H9 (cell line): ENCODE measurements at regions not wholly inside any gene's neighbourhood (a gene's known extent, or its start where the extent isn't known, plus 50 kb on each side); places are given as distances from the start of the nearest gene placed in this dataset.

Experiments used
- DNase-seq: peaks from one replicate; pipeline ENCODE4 v3.0.0-alpha.2; 2017
- H2AFZ ChIP-seq: one replicate; pipeline ENCODE4 v1.6.1; 2013; ENCODE audit warnings: mild to moderate bottlenecking, low read length, control low read depth, moderate library complexity
- H2AK5ac ChIP-seq: 2 replicates; pipeline ENCODE4 v1.6.1; 2013; ENCODE audit warnings: low read length, control low read depth, mixed read lengths; ENCODE audit not compliant: insufficient read length
- H2BK120ac ChIP-seq: one replicate; pipeline ENCODE4 v1.6.1; 2013; ENCODE audit warnings: low read depth, mild to moderate bottlenecking, low read length, control low read depth, inconsistent platforms; ENCODE audit not compliant: poor library complexity, severe bottlenecking
- H2BK12ac ChIP-seq: 2 replicates; pipeline ENCODE4 v1.6.1; 2013; ENCODE audit warnings: low read length, control low read depth, mixed read lengths, low read depth; ENCODE audit not compliant: insufficient read length
- H2BK15ac ChIP-seq: 2 replicates; pipeline ENCODE4 v1.6.1; 2013; ENCODE audit warnings: low read depth, low read length, control low read depth
- H2BK20ac ChIP-seq: one replicate; pipeline ENCODE4 v1.6.1; 2013; ENCODE audit warnings: low read depth, mild to moderate bottlenecking, low read length, control low read depth, inconsistent platforms; ENCODE audit not compliant: poor library complexity, severe bottlenecking
- H2BK5ac ChIP-seq: 2 replicates; pipeline ENCODE4 v1.6.1; 2013; ENCODE audit warnings: low read length, control low read depth, mixed read lengths; ENCODE audit not compliant: insufficient read length
- H3K14ac ChIP-seq: 2 replicates; pipeline ENCODE4 v1.6.1; 2013; ENCODE audit warnings: low read length, control low read depth; ENCODE audit not compliant: insufficient read depth
- H3K18ac ChIP-seq: 2 replicates; pipeline ENCODE4 v1.6.1; 2013; ENCODE audit warnings: low read depth, mild to moderate bottlenecking, mixed read lengths, low read length, control low read depth; ENCODE audit not compliant: insufficient read length
- H3K23ac ChIP-seq: 2 replicates; pipeline ENCODE4 v1.6.1; 2013; ENCODE audit warnings: low read length, control low read depth, mixed read lengths, low read depth; ENCODE audit not compliant: insufficient read length
- H3K23me2 ChIP-seq: 2 replicates; pipeline ENCODE4 v1.6.1; 2013; ENCODE audit warnings: low read depth, mild to moderate bottlenecking, mixed read lengths, low read length, control low read depth; ENCODE audit not compliant: insufficient read length, poor library complexity, severe bottlenecking
- H3K27ac ChIP-seq: 2 replicates; pipeline ENCODE4 v1.5.1; 2013; ENCODE audit warnings: low read length, control low read depth, mixed read lengths, low read depth; ENCODE audit not compliant: insufficient read length
- H3K27me3 ChIP-seq: 2 replicates; pipeline ENCODE4 v1.6.1; 2013; ENCODE audit warnings: low read length, control low read depth, inconsistent platforms; ENCODE audit not compliant: insufficient read depth
- H3K4ac ChIP-seq: 2 replicates; pipeline ENCODE4 v1.6.1; 2013; ENCODE audit warnings: low read depth, mild to moderate bottlenecking, control low read depth, inconsistent platforms, low read length, moderate library complexity
- H3K4me1 ChIP-seq: 2 replicates; pipeline ENCODE4 v1.6.1; 2013; ENCODE audit warnings: low read length, control low read depth, inconsistent platforms; ENCODE audit not compliant: insufficient read depth
- H3K4me2 ChIP-seq: 2 replicates; pipeline ENCODE4 v1.6.1; 2013; ENCODE audit warnings: low read length, control low read depth, mixed read lengths; ENCODE audit not compliant: insufficient read length, insufficient read depth
- H3K56ac ChIP-seq: 2 replicates; pipeline ENCODE4 v1.6.1; 2013; ENCODE audit warnings: low read depth, mild to moderate bottlenecking, mixed read lengths, low read length, control low read depth; ENCODE audit not compliant: insufficient read length
- H3K79me1 ChIP-seq: 2 replicates; pipeline ENCODE4 v1.6.1; 2013; ENCODE audit warnings: low read depth, mild to moderate bottlenecking, moderate library complexity, low read length, control low read depth, inconsistent platforms; ENCODE audit not compliant: insufficient read depth, poor library complexity, severe bottlenecking
- H3K79me2 ChIP-seq: 2 replicates; pipeline ENCODE4 v1.6.1; 2013; ENCODE audit warnings: low read length, control low read depth, inconsistent platforms; ENCODE audit not compliant: insufficient read depth
- H3K9ac ChIP-seq: 2 replicates; pipeline ENCODE4 v1.6.1; 2013; ENCODE audit warnings: low read length, control low read depth, mixed read lengths; ENCODE audit not compliant: insufficient read length; ENCODE audit errors: extremely low read depth
- H3K9me3 ChIP-seq: one replicate; pipeline ENCODE4 v1.6.1; 2013; ENCODE audit warnings: low read depth, low read length, inconsistent platforms; ENCODE audit not compliant: control insufficient read depth
- H3T11ph ChIP-seq: one replicate; pipeline ENCODE4 v1.6.1; 2013; ENCODE audit warnings: mild to moderate bottlenecking, low read length, control low read depth, inconsistent platforms
- H4K20me1 ChIP-seq: one replicate; pipeline ENCODE4 v1.6.1; 2013; ENCODE audit not compliant: control insufficient read depth, insufficient read length, insufficient read depth
- H4K5ac ChIP-seq: 2 replicates; pipeline ENCODE4 v1.6.1; 2013; ENCODE audit warnings: low read depth, mild to moderate bottlenecking, mixed read lengths, low read length, control low read depth; ENCODE audit not compliant: insufficient read length
- H4K8ac ChIP-seq: replicated peaks from 2 replicates; pipeline ENCODE4 v1.6.1; 2013; ENCODE audit warnings: low read length, control low read depth, mixed read lengths, low read depth; ENCODE audit not compliant: insufficient read length
- H4K91ac ChIP-seq: 2 replicates; pipeline ENCODE4 v1.6.1; 2013; ENCODE audit warnings: low read depth, mild to moderate bottlenecking, moderate library complexity, mixed read lengths, low read length, control low read depth; ENCODE audit not compliant: insufficient read length
- H3K27ac Mint-ChIP-seq, 3 experiments: 2 replicates in 2 of 3; 3 replicates in 1 of 3; pipeline ENCODE4 v1.8.0; 2020 to 2021; ENCODE audit warnings: mixed read lengths in 3 of 3, mild to moderate bottlenecking in 1 of 3, moderate library complexity in 1 of 3
- H3K27me3 Mint-ChIP-seq: 2 replicates; pipeline ENCODE4 v1.8.0; 2021; ENCODE audit warnings: low read depth, mild to moderate bottlenecking, moderate library complexity, mixed read lengths
- H3K36me3 Mint-ChIP-seq, 3 experiments: 2 replicates in 2 of 3; 3 replicates in 1 of 3; pipeline ENCODE4 v1.8.0; 2020 to 2021; ENCODE audit warnings: low read depth in 3 of 3, mixed read lengths in 3 of 3; ENCODE audit not compliant: insufficient read depth in 1 of 3
- H3K4me1 Mint-ChIP-seq, 2 experiments: 2 replicates each; pipeline ENCODE4 v1.8.0; 2020; ENCODE audit warnings: mixed read lengths in 2 of 2
- H3K4me3 Mint-ChIP-seq, 2 experiments: 2 replicates in 1 of 2; 3 replicates in 1 of 2; pipeline ENCODE4 v1.8.0; 2020 to 2021; ENCODE audit warnings: mild to moderate bottlenecking in 2 of 2, mixed read lengths in 2 of 2, moderate library complexity in 1 of 2
- H3K9me3 Mint-ChIP-seq, 2 experiments: 2 replicates in 1 of 2; 3 replicates in 1 of 2; pipeline ENCODE4 v1.8.0; 2020; ENCODE audit warnings: mild to moderate bottlenecking in 2 of 2, mixed read lengths in 2 of 2, moderate library complexity in 1 of 2
- TF ChIP-seq, protein P1 (sequence below): fragments of 200-600 bp; sonication (generic); conservative IDR thresholded peaks from 3 replicates; pipeline ENCODE4 v1.8.0; 2021; ENCODE audit warnings: antibody characterized with exemption, mild to moderate bottlenecking

DNA sequence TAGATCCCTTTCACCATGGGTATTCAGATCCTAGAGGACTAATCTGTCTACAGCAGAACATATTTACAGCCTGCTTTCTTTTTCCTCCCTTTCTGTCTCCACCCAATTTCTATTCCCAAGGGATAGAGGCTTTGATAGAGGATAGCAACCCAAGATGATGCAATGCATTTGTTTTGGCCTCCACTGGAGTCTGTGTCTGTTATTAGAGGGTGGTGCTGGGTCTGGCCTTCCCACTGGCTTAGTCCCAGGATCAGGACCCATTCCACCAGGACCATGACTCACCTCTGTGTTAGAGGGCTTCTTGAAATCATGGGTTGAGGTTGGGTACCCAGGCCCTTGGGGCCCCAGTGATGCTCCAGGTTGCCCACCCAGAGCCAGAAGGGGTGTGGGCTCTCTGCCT, 239.7 kb upstream of the TNP1 start:
- no peak overlapping the region for H3T11ph ChIP-seq
- Mint-ChIP-seq H3K9me3 (peaks cover 0 to 3% of the 10 kb centered on the region in 2 experiments; a peak in 1 of 5 replicates), H3K4me3 (no peak overlapping the region), H3K36me3 (no peaks in the 10 kb centered on the region; a peak in 1 of 7 replicates), H3K4me1 (peaks cover 7 to 12% of the 10 kb centered on the region in 2 experiments), H3K27ac (no peak overlapping the region; a peak in 1 of 7 replicates), H3K27me3 (no peaks in the 10 kb centered on the region)
- H3K4me2 ChIP-seq = no peak overlapping the region
- no peak overlapping the region for H3K14ac ChIP-seq
- no peak overlapping the region for H2BK12ac ChIP-seq
- H3K79me2 ChIP-seq = no peaks in the 10 kb centered on the region
- no peak overlapping the region for H2BK5ac ChIP-seq
- H3K27ac ChIP-seq = no peak overlapping the region
- no peak overlapping the region for H2AK5ac ChIP-seq
- H3K9ac ChIP-seq = no peak overlapping the region
- H2BK15ac ChIP-seq = no peak overlapping the region
- H3K4ac ChIP-seq = no peak overlapping the region
- H3K27me3 ChIP-seq = no peaks in the 10 kb centered on the region
- H4K5ac ChIP-seq = no peak overlapping the region
- H3K23me2 ChIP-seq = no peaks in the 10 kb centered on the region
- H4K91ac ChIP-seq = no peak overlapping the region
- no peaks in the 10 kb centered on the region for H3K79me1 ChIP-seq
- H4K20me1 ChIP-seq = no peaks in the 10 kb centered on the region
- no peaks in the 10 kb centered on the region for H3K4me1 ChIP-seq
- H2BK120ac ChIP-seq = no peak overlapping the region
- no peak overlapping the region for H4K8ac ChIP-seq
- no peaks in the 10 kb centered on the region for H3K9me3 ChIP-seq
- H3K23ac ChIP-seq = no peak overlapping the region
- H2AFZ ChIP-seq = no peak overlapping the region
- no peak overlapping the region for H3K18ac ChIP-seq
- no peak for DNase-seq
- TF ChIP-seq, protein P1, sequence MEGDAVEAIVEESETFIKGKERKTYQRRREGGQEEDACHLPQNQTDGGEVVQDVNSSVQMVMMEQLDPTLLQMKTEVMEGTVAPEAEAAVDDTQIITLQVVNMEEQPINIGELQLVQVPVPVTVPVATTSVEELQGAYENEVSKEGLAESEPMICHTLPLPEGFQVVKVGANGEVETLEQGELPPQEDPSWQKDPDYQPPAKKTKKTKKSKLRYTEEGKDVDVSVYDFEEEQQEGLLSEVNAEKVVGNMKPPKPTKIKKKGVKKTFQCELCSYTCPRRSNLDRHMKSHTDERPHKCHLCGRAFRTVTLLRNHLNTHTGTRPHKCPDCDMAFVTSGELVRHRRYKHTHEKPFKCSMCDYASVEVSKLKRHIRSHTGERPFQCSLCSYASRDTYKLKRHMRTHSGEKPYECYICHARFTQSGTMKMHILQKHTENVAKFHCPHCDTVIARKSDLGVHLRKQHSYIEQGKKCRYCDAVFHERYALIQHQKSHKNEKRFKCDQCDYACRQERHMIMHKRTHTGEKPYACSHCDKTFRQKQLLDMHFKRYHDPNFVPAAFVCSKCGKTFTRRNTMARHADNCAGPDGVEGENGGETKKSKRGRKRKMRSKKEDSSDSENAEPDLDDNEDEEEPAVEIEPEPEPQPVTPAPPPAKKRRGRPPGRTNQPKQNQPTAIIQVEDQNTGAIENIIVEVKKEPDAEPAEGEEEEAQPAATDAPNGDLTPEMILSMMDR = no peak
- no peak overlapping the region for H3K56ac ChIP-seq
- no peak overlapping the region for H2BK20ac ChIP-seq
